ENCODE measurements at regions not wholly inside any gene's neighbourhood (a gene's known extent, or its start where the extent isn't known, plus 50 kb on each side); places are given as distances from the start of the nearest gene placed in this dataset.

DNA sequence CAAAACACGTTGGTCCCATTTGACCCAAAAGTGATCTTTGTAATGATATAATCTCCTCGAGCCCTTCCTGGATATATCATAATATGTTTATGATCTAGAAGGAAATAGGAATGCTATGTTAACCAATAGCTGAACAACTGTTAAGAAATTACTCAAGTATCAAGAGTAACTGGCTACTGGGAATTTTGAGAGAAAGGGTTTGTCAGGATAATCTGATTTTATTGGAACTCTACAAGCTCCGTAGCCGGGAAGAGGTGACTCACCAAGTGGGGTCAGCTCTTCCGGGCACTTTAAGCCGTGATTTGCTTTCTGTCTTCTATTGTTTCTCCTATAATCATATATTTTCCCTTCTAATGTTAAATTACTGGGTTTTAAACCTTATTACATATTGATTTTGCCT lies 250.5 kb upstream of the POGK start:
- TF ChIP-seq POLR2A (IDR thresholded peaks at IDR 0.05; ENCODE audit: insufficient read depth in 1 of 2, low read depth in 2 of 2, low read length in 2 of 2) = no peak
- TF ChIP-seq HNRNPK (IDR thresholded peaks at IDR 0.05; ENCODE audit: low read depth, low read length, poor library complexity, severe bottlenecking) = no peak
- no peak for TF ChIP-seq RAD51 (IDR thresholded peaks at IDR 0.05; ENCODE audit: borderline replicate concordance)
- no peak for TF ChIP-seq TCF7 (IDR thresholded peaks at IDR 0.05; ENCODE audit: low read depth)
- TF ChIP-seq, protein P1, sequence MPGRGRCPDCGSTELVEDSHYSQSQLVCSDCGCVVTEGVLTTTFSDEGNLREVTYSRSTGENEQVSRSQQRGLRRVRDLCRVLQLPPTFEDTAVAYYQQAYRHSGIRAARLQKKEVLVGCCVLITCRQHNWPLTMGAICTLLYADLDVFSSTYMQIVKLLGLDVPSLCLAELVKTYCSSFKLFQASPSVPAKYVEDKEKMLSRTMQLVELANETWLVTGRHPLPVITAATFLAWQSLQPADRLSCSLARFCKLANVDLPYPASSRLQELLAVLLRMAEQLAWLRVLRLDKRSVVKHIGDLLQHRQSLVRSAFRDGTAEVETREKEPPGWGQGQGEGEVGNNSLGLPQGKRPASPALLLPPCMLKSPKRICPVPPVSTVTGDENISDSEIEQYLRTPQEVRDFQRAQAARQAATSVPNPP (CRISPR knock-in tag; IDR thresholded peaks at IDR 0.05) = no peak

Data from HepG2 (cell line).